HepG2 (cell line): ENCODE measurements at regions not wholly inside any gene's neighbourhood (a gene's known extent, or its start where the extent isn't known, plus 50 kb on each side); places are given as distances from the start of the nearest gene placed in this dataset.

ENCODE experiments used
- AGO1 ChIP-seq: fragments of 200-400 bp; formaldehyde crosslinking; IDR thresholded peaks from 2 replicates; pipeline ENCODE4 v1.6.1; 2017; ENCODE audit warnings: mild to moderate bottlenecking, low read depth, low read length, moderate library complexity; ENCODE audit not compliant: poor library complexity, severe bottlenecking
- BRD4 ChIP-seq: sonication (generic); formaldehyde crosslinking; IDR thresholded peaks from 2 replicates; pipeline ENCODE4 v1.4.0; 2020; ENCODE audit warnings: missing genetic modification reagents
- CEBPG ChIP-seq: IDR thresholded peaks from 2 replicates; pipeline ENCODE4 v1.6.1; 2016
- CREM ChIP-seq, 2 experiments: sonication (generic) in 1 of 2; formaldehyde crosslinking in 1 of 2; IDR thresholded peaks; 2 replicates each; pipeline versions ENCODE4 v1.4.0 to v1.6.1; 2016 to 2020; ENCODE audit warnings: antibody characterized with exemption in 1 of 2, mild to moderate bottlenecking in 1 of 2, missing genetic modification reagents in 1 of 2
- DNMT1 ChIP-seq: sonication (generic); formaldehyde crosslinking; IDR thresholded peaks from 2 replicates; pipeline ENCODE4 v1.5.1; 2020; ENCODE audit warnings: mild to moderate bottlenecking, missing genetic modification reagents
- MAFF ChIP-seq: IDR thresholded peaks from 2 replicates; pipeline ENCODE4 v1.6.1; 2011; ENCODE audit warnings: low read depth, low read length, improper control_type of control experiment
- NR2F6 ChIP-seq, 2 experiments: IDR thresholded peaks; 2 replicates each; pipeline ENCODE4 v1.6.1; 2016; ENCODE audit warnings: antibody characterized with exemption in 1 of 2, mild to moderate bottlenecking in 1 of 2
- SSRP1 ChIP-seq: IDR thresholded peaks from 2 replicates; pipeline ENCODE4 v1.6.1; 2016; ENCODE audit warnings: control low read depth
- ZBTB20 ChIP-seq: sonication (generic); formaldehyde crosslinking; IDR thresholded peaks from 2 replicates; pipeline ENCODE4 v1.8.1; 2023; ENCODE audit warnings: missing genetic modification reagents, low read depth, mild to moderate bottlenecking, borderline replicate concordance
- ZNF17 ChIP-seq: sonication (generic); formaldehyde crosslinking; IDR thresholded peaks from 2 replicates; pipeline ENCODE4 v1.5.0; 2020; ENCODE audit warnings: mild to moderate bottlenecking, missing genetic modification reagents
- ZNF737 ChIP-seq: sonication (generic); formaldehyde crosslinking; IDR thresholded peaks from 2 replicates; pipeline ENCODE4 v1.5.0; 2020; ENCODE audit warnings: missing genetic modification reagents, mild to moderate bottlenecking, borderline replicate concordance
- TF ChIP-seq, protein P1 (sequence below): IDR thresholded peaks from 2 replicates; pipeline ENCODE4 v1.6.1; 2016; ENCODE audit warnings: mild to moderate bottlenecking
- TF ChIP-seq, protein P2 (sequence below): sonication (generic); formaldehyde crosslinking; IDR thresholded peaks from 2 replicates; pipeline ENCODE4 v1.4.0; 2020; ENCODE audit warnings: mild to moderate bottlenecking, missing genetic modification reagents, borderline replicate concordance
- TF ChIP-seq, protein P3 (sequence below): sonication (generic); formaldehyde crosslinking; IDR thresholded peaks from 2 replicates; pipeline ENCODE4 v1.5.0; 2020; ENCODE audit warnings: mild to moderate bottlenecking, missing genetic modification reagents, borderline replicate concordance
- TF ChIP-seq, protein P4 (sequence below): sonication (generic); formaldehyde crosslinking; IDR thresholded peaks from 2 replicates; pipeline ENCODE4 v1.4.0; 2020; ENCODE audit warnings: missing genetic modification reagents
- TF ChIP-seq, protein P5 (sequence below): IDR thresholded peaks from 2 replicates; pipeline ENCODE4 v1.6.1; 2012; ENCODE audit warnings: low read depth, low read length, improper control_type of control experiment

- TF ChIP-seq, protein P1, sequence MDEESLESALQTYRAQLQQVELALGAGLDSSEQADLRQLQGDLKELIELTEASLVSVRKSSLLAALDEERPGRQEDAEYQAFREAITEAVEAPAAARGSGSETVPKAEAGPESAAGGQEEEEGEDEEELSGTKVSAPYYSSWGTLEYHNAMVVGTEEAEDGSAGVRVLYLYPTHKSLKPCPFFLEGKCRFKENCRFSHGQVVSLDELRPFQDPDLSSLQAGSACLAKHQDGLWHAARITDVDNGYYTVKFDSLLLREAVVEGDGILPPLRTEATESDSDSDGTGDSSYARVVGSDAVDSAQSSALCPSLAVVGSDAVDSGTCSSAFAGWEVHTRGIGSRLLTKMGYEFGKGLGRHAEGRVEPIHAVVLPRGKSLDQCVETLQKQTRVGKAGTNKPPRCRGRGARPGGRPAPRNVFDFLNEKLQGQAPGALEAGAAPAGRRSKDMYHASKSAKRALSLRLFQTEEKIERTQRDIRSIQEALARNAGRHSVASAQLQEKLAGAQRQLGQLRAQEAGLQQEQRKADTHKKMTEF (CRISPR knock-in tag) = peak; percentile 73
- TF ChIP-seq, protein P2, sequence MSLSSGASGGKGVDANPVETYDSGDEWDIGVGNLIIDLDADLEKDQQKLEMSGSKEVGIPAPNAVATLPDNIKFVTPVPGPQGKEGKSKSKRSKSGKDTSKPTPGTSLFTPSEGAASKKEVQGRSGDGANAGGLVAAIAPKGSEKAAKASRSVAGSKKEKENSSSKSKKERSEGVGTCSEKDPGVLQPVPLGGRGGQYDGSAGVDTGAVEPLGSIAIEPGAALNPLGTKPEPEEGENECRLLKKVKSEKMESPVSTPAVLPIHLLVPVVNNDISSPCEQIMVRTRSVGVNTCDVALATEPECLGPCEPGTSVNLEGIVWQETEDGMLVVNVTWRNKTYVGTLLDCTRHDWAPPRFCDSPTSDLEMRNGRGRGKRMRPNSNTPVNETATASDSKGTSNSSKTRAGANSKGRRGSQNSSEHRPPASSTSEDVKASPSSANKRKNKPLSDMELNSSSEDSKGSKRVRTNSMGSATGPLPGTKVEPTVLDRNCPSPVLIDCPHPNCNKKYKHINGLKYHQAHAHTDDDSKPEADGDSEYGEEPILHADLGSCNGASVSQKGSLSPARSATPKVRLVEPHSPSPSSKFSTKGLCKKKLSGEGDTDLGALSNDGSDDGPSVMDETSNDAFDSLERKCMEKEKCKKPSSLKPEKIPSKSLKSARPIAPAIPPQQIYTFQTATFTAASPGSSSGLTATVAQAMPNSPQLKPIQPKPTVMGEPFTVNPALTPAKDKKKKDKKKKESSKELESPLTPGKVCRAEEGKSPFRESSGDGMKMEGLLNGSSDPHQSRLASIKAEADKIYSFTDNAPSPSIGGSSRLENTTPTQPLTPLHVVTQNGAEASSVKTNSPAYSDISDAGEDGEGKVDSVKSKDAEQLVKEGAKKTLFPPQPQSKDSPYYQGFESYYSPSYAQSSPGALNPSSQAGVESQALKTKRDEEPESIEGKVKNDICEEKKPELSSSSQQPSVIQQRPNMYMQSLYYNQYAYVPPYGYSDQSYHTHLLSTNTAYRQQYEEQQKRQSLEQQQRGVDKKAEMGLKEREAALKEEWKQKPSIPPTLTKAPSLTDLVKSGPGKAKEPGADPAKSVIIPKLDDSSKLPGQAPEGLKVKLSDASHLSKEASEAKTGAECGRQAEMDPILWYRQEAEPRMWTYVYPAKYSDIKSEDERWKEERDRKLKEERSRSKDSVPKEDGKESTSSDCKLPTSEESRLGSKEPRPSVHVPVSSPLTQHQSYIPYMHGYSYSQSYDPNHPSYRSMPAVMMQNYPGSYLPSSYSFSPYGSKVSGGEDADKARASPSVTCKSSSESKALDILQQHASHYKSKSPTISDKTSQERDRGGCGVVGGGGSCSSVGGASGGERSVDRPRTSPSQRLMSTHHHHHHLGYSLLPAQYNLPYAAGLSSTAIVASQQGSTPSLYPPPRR = peak; percentile 91
- TF ChIP-seq ZNF17 (no peak), CREM (IDR thresholded peaks at IDR 0.05) (peak; percentile 89), CREM (CRISPR knock-in tag; IDR thresholded peaks at IDR 0.05) (no peak), DNMT1 (no peak), ZBTB20 (CRISPR knock-in tag) (peak; percentile 87; the same call in 1 of the 2 replicates), NR2F6 (IDR thresholded peaks at IDR 0.05) (peak; percentile 89), NR2F6 (CRISPR knock-in tag; IDR thresholded peaks at IDR 0.05) (peak; percentile 80), SSRP1 (0 out of 2 replicates have a peak, but pooled peaks have one; percentile 46), AGO1 (no peak), MAFF (no peak), ZNF737 (CRISPR knock-in tag) (no peak), BRD4 (CRISPR knock-in tag) (no peak), CEBPG (peak; percentile 95)
- TF ChIP-seq, protein P3, sequence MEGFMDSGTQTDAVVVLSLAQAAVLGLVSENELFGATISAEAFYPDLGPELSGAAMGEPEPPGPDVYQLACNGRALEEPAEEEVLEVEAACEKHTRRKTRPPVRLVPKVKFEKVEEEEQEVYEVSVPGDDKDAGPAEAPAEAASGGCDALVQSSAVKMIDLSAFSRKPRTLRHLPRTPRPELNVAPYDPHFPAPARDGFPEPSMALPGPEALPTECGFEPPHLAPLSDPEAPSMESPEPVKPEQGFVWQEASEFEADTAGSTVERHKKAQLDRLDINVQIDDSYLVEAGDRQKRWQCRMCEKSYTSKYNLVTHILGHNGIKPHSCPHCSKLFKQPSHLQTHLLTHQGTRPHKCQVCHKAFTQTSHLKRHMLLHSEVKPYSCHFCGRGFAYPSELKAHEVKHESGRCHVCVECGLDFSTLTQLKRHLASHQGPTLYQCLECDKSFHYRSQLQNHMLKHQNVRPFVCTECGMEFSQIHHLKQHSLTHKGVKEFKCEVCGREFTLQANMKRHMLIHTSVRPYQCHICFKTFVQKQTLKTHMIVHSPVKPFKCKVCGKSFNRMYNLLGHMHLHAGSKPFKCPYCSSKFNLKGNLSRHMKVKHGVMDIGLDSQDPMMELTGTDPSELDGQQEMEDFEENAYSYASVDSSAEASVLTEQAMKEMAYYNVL (CRISPR knock-in tag) = 0 out of 2 replicates have a peak, but pooled peaks have one; percentile 54
- TF ChIP-seq, protein P4, sequence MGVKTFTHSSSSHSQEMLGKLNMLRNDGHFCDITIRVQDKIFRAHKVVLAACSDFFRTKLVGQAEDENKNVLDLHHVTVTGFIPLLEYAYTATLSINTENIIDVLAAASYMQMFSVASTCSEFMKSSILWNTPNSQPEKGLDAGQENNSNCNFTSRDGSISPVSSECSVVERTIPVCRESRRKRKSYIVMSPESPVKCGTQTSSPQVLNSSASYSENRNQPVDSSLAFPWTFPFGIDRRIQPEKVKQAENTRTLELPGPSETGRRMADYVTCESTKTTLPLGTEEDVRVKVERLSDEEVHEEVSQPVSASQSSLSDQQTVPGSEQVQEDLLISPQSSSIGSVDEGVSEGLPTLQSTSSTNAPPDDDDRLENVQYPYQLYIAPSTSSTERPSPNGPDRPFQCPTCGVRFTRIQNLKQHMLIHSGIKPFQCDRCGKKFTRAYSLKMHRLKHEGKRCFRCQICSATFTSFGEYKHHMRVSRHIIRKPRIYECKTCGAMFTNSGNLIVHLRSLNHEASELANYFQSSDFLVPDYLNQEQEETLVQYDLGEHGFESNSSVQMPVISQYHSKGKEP (CRISPR knock-in tag) = no peak
- TF ChIP-seq, protein P5, sequence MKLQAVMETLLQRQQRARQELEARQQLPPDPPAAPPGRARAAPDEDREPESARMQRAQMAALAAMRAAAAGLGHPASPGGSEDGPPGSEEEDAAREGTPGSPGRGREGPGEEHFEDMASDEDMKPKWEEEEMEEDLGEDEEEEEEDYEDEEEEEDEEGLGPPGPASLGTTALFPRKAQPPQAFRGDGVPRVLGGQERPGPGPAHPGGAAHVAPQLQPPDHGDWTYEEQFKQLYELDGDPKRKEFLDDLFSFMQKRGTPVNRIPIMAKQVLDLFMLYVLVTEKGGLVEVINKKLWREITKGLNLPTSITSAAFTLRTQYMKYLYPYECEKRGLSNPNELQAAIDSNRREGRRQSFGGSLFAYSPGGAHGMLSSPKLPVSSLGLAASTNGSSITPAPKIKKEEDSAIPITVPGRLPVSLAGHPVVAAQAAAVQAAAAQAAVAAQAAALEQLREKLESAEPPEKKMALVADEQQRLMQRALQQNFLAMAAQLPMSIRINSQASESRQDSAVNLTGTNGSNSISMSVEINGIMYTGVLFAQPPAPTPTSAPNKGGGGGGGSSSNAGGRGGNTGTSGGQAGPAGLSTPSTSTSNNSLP = peak; percentile 91
Measured at GRCh38 chr5:96245140-96246091, 187.6 kb downstream of the PCSK1 start (continued).
